ENCODE measurements at regions not wholly inside any gene's neighbourhood (a gene's known extent, or its start where the extent isn't known, plus 50 kb on each side); places are given as distances from the start of the nearest gene placed in this dataset.

- TF ChIP-seq GABPA (IDR thresholded peaks at IDR 0.05; ENCODE audit: low read depth) (no peak), ZBTB11 (CRISPR knock-in tag; IDR thresholded peaks at IDR 0.05) (no peak), ZNF622 (IDR thresholded peaks at IDR 0.05) (no peak), IRF4 (IDR thresholded peaks at IDR 0.05; ENCODE audit: low read depth, low read length) (no peak), NRF1 (conservative IDR thresholded peaks at IDR 0.05; ENCODE audit: low read depth, low read length) (no peak), E4F1 (IDR thresholded peaks at IDR 0.05; ENCODE audit: borderline replicate concordance, partially characterized antibody) (no peak), TBL1XR1 (IDR thresholded peaks at IDR 0.05; ENCODE audit: low read depth, low read length) (no peak)
Measured at GRCh38 chr3:76482510-76482909, 557.4 kb upstream of the ROBO2 start (continued).

- POLR2A ChIA-PET, result no interaction called here
- CTCF ChIA-PET, result interaction anchor here (1.2 kb wide), 1 partner anchor 13 kb away, joined by 3 read pairs; no protein-coding TSS in a partner anchor
- Histone ChIP-seq H3K4me1 (ENCODE audit: control insufficient read depth, insufficient read depth, low read length) (no peaks in the 10 kb centered on the region), H2AFZ (ENCODE audit: control insufficient read depth, low read depth, low read length) (no peak overlapping the region), H3K4me2 (ENCODE audit: control insufficient read depth, insufficient read depth) (no peak overlapping the region), H3K36me3 (ENCODE audit: control insufficient read depth in 2 of 2, insufficient read depth in 2 of 2, low read length in 1 of 2) (no peaks in the 10 kb centered on the region), H3K27me3 (replicated peaks in 1 of 2; ENCODE audit: control insufficient read depth in 2 of 2, insufficient read depth in 2 of 2, low read length in 1 of 2) (no peaks in the 10 kb centered on the region), H4K20me1 (ENCODE audit: control insufficient read depth, insufficient read depth) (no peaks in the 10 kb centered on the region), H3K79me2 (ENCODE audit: control insufficient read depth, insufficient read depth, low read length) (no peaks in the 10 kb centered on the region), H3K4me3 (no peak overlapping the region), H3K27ac (ENCODE audit: control insufficient read depth, insufficient read depth) (no peak overlapping the region), H3K9ac (ENCODE audit: control insufficient read depth, insufficient read depth, low read length) (no peak overlapping the region), H3K9me3 (replicated peaks; ENCODE audit: control insufficient read depth, insufficient read depth, low read length) (no peaks in the 10 kb centered on the region)
- intact Hi-C loops (cut with micrococcal nuclease; ENCODE audit: unreplicated experiment) (loop anchor here (10.0 kb wide), 1 partner anchor 63 kb away; no protein-coding TSS in a partner anchor), in situ Hi-C loops (cut with MboI) (no loop called here)
- RAD21 ChIA-PET (ENCODE audit: unreplicated experiment), result no interaction called here
- no peak for TF ChIP-seq FOS (IDR thresholded peaks at IDR 0.05; ENCODE audit: borderline replicate concordance, extremely low read depth, insufficient read length)
- TF ChIP-seq JUNB (IDR thresholded peaks at IDR 0.05), result peak; percentile 9; the same call in 1 of the 2 replicates
- no peak for DNase-seq (ENCODE audit: low read depth, low spot score)
- BruUV-seq (replicated peaks), result no TSS peak
- FAIRE-seq, result no peak
- SMC1A ChIA-PET (ENCODE audit: uncharacterized antibody, unreplicated experiment), result no interaction called here
- ATAC-seq, result no peak
- WGBS (ENCODE audit: insufficient coverage, insufficient replicate concordance, low lambda C conversion rate, missing lambda C conversion rate), result 34% methylated on average over 3 of the region's 3 CpGs
Measured at GRCh38 chr3:76487446-76487845, 552.5 kb upstream of the ROBO2 start.
